ENCODE measurements at regions not wholly inside any gene's neighbourhood (a gene's known extent, or its start where the extent isn't known, plus 50 kb on each side); places are given as distances from the start of the nearest gene placed in this dataset.

DNA sequence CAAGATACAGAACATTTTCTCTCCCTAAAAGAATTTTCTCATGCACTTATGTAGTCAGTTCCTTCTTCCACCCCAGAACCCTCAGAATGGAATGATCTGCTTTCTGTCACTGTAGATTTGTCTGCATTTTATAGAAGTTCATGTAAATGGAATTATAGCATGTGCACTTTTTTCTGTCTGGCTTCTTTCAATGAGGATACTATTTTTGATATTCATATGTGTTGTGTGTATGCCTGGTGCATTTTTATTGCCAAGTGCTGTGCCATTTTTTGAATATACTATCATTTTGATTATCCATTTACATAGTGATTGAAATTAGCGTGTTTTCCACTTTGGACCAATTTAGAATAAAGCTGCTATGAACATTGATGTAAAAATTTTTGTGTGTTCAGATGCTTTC is 156.6 kb upstream of the ALCAM start:
- DNase-seq: no peak

DNA sequence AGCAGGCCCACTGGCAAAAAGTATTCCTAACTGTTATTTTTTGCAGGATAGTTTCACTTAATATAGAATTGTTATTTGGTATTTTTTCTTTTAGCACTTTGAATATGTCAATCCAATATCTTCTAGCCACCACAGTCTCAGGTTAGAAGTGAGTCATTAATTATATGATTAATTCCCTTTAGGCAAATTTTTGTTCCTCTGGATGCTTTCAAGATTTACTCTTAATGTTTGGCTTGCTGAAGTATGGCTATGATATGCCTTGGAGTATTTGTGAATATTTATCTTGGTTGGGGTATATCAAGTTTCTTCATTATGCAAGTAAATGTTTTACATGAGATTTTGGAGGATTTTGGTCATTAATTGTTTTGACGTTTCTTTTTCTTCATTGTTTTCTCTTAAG is 152.1 kb upstream of the ALCAM start:
- DNase-seq: no peak

DNA sequence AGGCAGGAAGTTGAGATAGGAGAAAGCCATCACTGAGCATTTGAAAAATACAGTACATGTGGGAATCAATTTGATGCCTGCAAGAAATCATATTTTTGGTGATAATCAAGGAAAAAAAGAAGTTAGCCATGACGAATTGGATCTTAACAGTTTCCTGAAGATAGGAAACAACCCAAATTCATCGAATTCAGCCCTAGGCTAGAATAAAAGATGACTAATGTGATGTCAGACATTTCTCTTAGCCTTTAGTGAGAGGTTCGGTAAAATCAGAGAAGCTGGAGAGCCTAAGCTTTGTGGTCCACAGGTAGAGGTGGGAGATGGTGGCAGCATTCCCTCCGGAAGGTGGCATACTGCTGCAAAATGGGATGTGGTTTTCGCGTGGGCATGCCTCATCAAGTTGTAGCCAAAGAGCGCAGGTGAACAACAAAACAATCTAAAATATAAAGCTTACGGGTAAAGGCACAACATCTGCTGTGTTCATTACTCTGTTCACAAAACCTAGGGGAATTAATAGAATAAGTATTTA is 144.1 kb upstream of the ALCAM start:
- no peak for DNase-seq

DNA sequence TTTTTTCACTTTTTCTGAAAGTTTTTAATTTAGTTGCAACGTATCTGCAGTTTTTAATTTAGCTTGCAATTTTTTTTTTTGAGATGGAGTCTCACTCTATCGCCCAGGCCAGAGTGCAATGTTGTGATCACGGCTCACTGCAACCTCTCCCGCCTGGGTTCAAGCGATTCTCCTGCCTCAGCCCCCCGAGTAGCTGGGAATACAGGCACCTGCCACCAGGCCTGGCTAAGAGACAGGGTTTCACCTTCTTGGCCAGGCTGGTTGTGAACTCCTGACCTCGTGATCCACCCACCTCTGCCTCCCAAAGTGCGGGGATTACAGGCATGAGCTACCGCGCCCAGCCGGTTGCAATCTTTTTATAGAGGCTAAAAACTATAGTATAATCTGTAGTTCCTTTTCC is 142.9 kb upstream of the ALCAM start:
- no peak for DNase-seq

DNA sequence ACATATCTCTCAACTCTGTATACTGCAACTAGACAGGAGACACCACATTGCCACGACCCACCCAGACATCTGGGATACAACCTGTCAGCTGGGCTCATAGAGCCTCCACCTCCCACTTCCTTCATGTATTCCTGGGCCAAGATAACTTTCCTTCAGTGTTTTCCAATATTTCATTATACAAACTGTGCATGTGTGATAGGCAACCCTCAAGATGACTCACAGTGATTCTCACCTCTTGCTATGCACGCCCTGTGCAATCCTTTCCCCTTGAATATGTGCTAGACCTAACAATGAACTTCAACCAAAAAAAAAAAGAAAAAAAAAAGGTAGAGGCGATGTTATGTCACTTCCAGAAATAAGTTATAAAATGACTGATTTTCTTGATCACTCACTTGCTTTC is 138.0 kb upstream of the ALCAM start:
- no peak for DNase-seq

DNA sequence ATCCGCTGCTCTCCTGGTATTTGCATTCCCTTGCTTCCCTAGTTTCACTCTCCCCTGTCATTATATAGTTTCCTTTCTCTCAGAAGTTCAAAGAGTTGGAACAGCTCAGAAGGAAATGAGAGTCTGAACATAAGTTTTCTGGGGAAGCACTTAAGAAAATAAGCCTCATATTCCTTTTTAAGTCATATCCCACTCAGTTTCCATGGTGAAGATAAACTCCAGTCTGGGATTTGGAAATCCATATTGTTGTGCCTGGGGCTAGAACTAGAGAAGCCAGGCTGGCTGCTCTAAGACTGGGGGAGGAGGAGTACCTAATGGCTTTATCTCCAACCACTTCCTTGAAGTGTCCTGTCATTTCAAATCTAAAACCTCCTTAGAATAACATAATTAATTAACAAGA is 134.2 kb upstream of the ALCAM start:
- no peak for DNase-seq

DNA sequence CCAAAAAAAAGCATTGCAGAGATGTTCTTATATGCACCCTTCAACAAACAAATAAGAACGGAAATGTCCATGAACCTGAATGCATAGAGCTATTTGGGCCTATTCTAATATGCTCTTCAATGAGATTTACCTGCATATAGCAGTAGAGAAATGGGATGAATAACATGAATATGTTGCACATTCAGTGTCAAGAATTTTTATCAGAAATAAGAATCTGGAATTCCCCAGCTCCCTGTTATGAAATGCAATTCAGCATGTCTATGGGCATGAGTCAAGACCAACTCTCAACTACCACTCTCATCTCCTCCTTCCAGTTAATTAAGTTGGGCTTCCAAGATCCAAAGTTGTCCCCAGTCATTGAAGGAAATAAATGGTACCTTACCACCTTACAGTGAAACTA is 133.7 kb upstream of the ALCAM start:
- no peak for DNase-seq

DNA sequence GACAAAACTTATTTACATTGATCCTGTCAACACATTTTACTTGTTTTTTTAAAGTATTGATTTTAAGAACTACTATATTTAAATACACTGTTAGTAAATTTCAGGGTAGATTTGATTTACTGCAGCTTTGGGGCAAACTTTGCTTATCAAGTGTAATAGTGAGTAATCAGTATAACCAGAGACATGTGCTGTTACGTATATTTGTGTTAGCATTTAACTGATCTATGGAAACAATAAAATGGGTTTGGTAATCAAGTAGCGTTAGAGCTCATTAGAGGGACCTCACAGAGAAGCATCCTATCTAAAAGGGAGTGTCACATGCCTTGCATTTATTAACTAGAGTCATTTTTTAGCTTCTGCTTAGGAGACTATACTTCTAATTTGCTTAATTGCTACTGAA is 131.5 kb upstream of the ALCAM start:
- DNase-seq: no peak

DNA sequence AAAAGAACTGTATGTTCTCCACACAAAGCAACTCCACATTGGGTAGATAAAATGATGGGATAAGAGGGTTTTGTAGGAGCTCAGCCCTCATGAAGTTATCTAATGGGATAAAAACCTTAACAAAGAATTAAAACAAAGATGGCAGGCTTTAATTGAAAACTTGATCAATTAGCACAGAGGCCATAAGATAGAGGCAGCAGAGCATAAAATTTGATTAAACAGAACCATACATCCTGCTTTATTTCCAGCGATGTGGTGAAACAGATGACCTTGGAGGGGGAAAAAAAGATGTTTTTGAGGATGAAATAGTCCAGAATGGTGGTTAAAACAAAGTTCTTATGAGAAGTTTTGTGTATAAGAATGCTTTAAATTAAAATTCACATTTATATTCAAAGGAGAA is 130.9 kb upstream of the ALCAM start:
- DNase-seq: no peak

DNA sequence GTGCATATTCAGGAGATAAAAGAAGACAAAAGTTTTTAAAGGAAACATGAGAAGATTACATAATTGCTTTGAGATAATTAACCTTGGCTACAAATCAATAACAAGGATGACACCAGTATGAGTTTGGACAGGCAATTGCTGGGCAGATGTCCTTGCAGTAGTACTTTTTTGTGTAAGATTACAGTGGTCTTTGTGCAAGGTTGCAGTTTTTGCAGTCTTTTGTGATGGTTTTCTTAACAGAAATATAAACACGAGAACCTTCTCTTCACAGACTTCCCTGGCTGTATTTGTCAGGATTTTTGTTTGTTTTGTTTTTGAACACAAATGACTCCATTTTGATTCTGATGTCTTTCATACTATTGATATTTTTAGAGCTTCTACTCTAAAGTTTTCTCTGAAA is 128.3 kb upstream of the ALCAM start:
- DNase-seq: no peak

DNA sequence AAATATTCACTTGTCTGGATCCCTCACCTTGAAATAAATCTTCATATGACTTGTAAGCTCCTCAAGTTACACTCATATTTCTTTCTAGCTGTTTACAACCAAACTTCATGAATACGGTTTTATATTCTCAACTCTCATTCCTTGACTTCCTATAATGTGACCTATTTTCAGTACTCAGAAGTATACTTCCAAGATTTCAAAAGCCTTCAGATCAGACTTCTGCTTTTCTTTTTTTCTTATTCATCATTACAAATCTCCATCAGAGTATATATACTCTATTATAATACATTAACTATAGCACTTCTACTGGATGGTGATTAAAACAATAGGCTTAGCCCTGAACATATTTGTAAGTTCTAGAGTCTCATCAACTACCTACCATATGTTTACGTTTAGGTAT is 123.6 kb upstream of the ALCAM start:
- DNase-seq: no peak

DNA sequence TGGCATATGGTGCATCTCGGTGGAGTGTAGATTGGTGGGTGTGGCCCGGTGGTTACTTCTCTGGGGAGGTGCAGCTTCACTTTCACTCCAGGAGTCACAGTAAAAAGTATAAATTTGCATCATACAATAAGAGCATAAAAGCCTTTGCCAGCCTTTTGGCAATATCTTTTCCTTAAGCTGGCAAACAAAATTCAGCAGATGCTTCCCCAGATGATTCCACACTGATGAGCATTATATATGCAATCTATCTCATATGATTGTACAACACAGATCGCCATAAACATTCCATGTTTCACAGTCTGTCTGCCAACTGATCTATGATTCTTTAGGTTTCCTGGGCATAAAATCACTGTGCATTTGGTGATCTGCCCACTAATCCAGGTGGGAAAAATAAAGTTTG is 120.2 kb upstream of the ALCAM start:
- DNase-seq: no peak

DNA sequence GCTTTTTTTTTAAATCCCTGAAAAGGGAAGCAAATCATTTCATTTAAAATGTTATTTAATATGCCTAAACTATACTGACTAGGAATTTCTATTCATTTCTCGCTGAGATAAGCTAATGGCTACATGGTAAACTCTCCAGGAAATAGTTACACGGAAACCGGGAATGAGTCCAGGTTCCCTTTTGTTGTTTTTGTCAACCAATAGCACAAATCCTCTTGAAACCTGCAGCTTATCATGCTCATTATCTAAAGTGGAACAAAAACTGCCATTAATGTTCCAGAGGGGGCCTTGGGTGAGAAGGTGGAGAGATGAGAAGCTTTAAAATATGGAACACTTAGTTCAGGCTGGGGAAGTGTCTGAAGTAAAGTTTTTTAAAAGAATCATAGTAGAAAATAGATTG is 113.5 kb upstream of the ALCAM start:
- DNase-seq: no peak

DNA sequence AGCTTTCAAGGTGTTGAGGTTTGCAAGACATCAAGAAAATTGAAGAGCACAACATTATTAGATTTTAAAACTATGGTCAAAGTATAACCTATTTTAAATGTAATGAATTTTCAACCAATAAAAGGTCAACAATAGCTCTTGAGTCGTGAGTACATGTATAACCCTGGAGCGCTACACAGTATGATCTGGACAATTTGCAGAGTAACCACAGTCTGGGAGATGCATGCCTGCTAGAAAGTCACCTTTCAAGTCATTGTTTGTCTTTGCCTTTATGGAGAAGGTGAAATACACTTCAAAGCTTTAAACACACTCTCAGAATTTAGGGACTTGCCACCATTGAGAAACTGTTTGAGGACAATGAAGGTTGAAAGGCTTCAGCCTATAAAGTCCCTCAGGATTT is 112.6 kb upstream of the ALCAM start:
- DNase-seq: no peak

DNA sequence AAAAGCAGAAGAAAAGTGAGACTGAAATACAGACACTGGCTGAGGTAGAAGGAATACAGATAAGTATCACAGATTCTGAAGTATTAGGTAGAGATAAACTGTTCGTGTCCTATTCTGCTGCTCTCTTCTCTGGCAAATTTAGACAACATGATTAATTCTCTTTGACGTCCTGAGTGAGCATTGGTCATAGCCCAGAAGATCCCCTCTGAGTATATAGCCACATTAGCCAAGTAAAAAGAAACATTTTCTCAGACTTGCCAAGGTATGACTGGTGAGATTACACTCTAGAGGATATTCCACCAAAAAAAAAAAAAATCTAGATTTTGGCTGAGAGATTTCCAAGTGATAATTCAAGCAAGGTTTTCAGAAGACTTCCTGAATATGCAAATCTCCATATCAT is 111.4 kb upstream of the ALCAM start:
- DNase-seq: no peak

DNA sequence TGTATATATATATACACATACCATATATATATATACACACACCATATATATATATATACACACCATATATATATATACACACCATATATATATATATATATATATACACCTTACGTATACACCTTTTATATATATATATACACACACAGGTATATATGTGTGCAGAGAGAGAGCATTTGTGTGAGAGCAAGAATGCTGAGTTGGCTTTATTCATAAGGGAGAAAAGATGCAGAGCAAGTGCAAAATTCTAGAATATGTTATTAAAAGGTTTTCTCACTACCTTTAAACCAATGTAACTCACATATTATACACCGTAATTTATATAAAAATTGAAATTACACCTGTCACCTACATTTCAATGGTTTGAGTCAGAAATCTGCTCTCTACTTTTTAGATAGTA is 107.2 kb upstream of the ALCAM start:
- no peak for DNase-seq

DNA sequence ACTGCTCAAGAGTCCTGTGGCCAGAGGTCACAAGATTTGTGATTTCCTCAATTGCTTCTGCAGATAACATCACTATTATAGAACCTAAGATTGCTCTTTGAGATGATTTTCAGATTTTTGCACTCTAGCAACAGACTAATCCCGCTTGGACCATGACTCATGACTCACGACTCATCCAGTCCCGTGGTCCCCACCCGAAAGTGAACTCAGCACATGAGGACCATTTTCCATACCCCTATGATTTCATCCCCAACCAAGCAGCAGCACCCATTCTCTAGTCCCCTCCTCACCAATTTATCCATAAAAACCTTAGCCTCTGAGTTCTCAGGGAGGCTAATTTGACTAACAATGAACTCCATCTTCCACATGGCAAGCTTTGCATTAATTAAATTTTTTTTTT is 106.3 kb upstream of the ALCAM start:
- DNase-seq: no peak

DNA sequence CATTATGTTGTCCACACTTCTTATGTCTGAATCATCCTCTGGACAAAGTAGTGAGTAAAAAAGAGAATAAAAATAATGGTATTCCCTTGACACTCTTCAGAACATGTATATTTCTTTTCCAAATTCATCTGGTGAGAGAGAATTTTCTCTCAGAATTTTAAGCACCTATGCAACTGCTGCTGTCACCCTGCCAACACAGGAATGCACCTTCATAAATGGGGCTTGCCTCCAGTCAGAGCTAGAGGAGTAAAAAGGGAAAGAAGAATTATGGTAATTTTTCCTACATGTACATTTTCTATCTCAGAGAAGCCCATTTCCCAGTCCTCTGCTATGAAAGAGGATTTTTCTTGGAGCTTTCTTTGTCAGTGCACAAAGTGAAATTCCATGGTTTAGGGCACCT is 92.2 kb upstream of the ALCAM start:
- DNase-seq: no peak

DNA sequence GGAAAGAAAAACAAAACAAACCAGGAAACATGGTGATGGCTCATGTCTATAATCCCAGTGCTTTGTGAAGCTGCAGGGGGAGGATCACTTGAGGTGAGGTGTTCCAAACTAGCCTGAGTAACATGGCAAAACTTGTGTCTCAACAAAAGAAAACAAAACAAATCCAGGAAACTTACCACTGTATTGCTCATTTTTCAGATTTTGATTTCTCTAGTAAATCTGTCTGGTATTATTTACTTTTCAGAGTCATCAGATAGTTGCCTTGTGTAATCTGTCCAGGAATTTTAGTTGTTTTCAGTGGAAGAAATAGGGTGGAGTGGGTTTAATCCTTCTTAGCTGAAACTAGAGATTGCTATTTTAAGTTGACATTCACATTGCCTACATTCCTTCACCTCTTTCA is 91.8 kb upstream of the ALCAM start:
- DNase-seq: no peak

DNA sequence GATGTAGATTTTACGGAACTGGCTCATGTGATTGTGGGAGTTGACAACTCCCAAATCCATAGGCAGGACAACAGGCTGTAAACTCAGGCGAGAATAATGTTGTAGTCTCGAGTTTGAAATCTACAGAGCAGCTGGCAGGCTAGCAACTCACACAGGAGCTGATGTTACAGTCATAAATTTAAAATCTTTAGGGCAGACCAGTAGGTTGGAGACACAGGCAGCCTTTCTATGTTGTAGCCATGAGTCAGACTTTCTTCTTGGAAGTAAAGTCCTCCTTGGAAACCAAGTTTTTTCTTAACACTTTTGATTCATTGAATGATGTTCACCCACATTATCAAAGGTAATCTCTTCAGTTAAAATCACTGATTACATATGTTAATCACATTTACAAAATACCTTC is 89.1 kb upstream of the ALCAM start:
- no peak for DNase-seq

DNA sequence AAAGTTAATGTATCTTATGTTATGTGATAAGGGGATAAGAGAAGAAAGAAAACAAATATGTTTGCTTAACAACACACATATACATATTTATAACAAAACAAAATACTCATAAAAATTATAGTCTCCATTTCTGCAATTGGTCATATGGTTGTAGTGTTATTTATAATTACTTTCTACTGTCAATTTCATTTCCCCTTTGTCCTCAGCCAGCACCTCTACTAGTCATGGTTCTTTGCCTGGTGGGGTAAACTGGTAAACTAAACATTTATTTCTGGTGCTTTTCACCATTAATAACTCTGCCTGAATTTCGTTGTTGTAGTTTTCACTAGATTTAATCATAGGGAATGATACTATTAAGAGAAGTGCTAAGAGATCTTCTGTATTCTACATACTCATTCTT is 88.0 kb upstream of the ALCAM start:
- DNase-seq: no peak

DNA sequence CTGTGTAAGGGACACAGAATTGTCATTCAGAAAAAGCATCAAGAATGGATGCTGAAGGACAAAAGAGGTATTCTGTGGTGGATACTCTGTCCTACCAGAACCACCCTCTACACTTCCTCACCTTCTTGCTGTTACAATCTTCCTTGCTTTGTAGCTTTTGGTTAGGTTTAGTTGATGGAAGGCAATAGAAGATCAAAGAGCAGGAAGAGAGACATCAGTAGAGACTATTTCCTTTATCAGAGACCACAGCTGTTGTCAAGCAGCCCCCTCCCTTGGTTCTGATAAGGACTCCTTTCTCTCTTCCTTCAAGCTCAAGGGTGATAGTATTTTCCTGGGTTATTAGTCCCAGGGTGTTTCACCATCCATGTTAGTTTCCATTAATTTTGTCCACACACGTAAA is 84.7 kb upstream of the ALCAM start:
- no peak for DNase-seq

DNA sequence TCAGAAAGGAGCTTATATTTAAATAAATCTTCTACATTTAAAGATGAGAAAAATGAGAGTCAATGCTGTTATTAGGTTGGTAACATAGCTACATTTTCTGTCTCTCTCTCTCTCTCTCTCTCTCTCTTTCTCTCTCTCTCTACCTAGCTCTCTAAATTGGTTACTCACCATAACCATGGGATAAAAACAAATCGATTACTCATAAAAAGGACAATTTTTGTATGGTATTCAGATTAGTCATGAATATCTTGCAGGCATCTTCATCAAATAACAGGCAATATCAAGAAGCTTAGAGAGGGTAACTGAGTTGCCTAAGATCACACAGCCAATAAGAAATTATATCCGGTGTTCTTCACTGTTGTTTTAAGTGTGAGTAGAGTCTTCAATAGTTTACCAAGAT is 81.8 kb upstream of the ALCAM start:
- no peak for DNase-seq

DNA sequence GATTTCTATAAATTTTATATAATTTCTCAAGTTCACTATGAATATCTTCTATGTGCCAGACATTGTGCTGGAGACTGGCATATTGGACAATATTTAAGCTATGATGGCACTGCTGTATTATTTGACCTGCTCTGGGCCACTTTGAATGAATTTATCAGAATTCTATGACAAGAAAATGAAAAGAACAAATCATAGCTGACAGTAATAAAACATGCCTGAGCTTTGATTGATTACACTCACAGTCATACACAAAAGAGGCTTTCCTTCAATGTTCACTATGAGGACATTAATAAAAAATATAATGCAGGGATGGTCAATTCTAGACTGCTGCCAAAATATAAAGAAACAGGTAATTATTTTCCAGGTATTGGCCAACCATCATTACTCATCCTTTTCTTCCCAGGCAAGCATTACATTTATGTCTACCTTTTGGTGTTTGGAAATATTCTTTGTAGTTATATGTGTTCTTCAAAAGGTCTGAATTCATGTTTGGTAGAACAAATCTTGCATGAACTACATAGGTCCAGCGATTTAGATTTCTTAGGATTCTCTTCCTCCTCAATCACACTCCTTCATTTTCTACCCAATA is 81.0 kb upstream of the ALCAM start:
- no peak for DNase-seq

DNA sequence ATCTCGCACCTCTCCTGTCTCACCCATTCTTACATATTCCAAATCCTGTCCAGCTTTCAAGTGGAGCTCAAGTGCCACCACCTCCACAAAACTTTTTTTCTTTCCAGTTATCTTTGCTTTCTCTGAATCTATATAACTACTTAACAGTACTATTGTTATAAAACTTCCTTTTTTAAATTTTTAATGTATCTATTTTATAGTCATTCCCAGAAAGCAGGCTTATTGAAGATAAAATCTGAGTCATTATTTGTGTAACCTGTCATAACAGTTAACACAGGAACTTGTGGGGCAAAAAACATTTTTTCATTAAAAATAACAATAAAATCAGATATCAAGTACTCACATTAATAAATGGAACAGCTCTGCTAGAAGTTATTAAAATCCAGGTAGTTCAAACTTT is 73.3 kb upstream of the ALCAM start:
- DNase-seq: no peak

Measured in activated CD4-positive, alpha-beta T cell treated with anti-CD3 and anti-CD28 coated beads for 4 hours (primary cell).